Spleen (tissue), 11 donors: ENCODE measurements at regions not wholly inside any gene's neighbourhood (a gene's known extent, or its start where the extent isn't known, plus 50 kb on each side); places are given as distances from the start of the nearest gene placed in this dataset.
"Not testable (repeated sequence)": the region's sequence is repeated elsewhere in the genome, so short reads cannot be mapped to it uniquely, and the experiment has no call there.

Experiments
- DNase-seq: peaks from one replicate; pipeline ENCODE4 v3.0.0-alpha.2; 2020
- H3K27ac ChIP-seq, 8 donors: fragments of 200-600 bp; sonication (generic) in 7 of 8; 1 replicate in 4 of 8; 2 replicates in 4 of 8; pipeline versions ENCODE4 v1.5.0 to v1.8.0; 2016 to 2021; ENCODE audit warnings: inconsistent platforms in 4 of 8, mild to moderate bottlenecking in 4 of 8, moderate library complexity in 1 of 8
- H3K27me3 ChIP-seq, 7 donors: fragments of 200-600 bp; sonication (generic) in 6 of 7; replicated peaks in 1 of 7; 1 replicate in 4 of 7; 2 replicates in 3 of 7; pipeline versions ENCODE4 v1.5.0 to v1.8.0; 2016 to 2021; ENCODE audit warnings: inconsistent platforms in 3 of 7, mild to moderate bottlenecking in 1 of 7
- H3K36me3 ChIP-seq, 6 donors: fragments of 200-600 bp; sonication (generic) in 5 of 6; 1 replicate in 4 of 6; 2 replicates in 2 of 6; pipeline versions ENCODE4 v1.5.0 to v1.8.0; 2016 to 2021; ENCODE audit warnings: inconsistent platforms in 2 of 6
- H3K4me1 ChIP-seq, 6 donors: fragments of 200-600 bp; sonication (generic) in 5 of 6; 1 replicate in 3 of 6; 2 replicates in 3 of 6; pipeline versions ENCODE4 v1.5.0 to v1.8.0; 2016 to 2021; ENCODE audit warnings: inconsistent platforms in 3 of 6
- H3K4me3 ChIP-seq, 8 donors: fragments of 200-600 bp; sonication (generic) in 7 of 8; 1 replicate in 4 of 8; 2 replicates in 4 of 8; pipeline versions ENCODE4 v1.5.0 to v1.8.0; 2016 to 2021; ENCODE audit warnings: inconsistent platforms in 4 of 8, mild to moderate bottlenecking in 4 of 8, moderate library complexity in 2 of 8
- H3K9me3 ChIP-seq, 8 donors: fragments of 200-600 bp; sonication (generic) in 7 of 8; 1 replicate in 4 of 8; 2 replicates in 4 of 8; pipeline versions ENCODE4 v1.5.0 to v1.8.0; 2016 to 2021; ENCODE audit warnings: inconsistent platforms in 4 of 8
- POLR2A ChIP-seq, 3 donors: fragments of 450-650 bp; IDR thresholded peaks; one replicate each; pipeline ENCODE4 v1.5.1; 2017; ENCODE audit warnings: antibody characterized with exemption in 3 of 3, mild to moderate bottlenecking in 1 of 3
- POLR2AphosphoS5 ChIP-seq, 3 donors: sonication (generic); formaldehyde crosslinking; IDR thresholded peaks; one replicate each; pipeline ENCODE4 v1.5.1; 2017; ENCODE audit warnings: antibody characterized with exemption in 3 of 3
- WGBS, 5 donors: extraction: QIAGEN DNeasy Blood & Tissue Kit in 3 of 5; methylation state at CpG; one replicate each; pipeline versions ENCODE4 v1.1.5 to v1.1.7; 2013 to 2018; 5-methylcytosine and 5-hydroxymethylcytosine counted together
- intact Hi-C: fragments of 100-400 bp; cut with DNase I; formaldehyde crosslinking; loops from one replicate; pipeline ENCODE4 v1.15.0; 2023; ENCODE audit warnings: low total_unique reads
- TF ChIP-seq, protein P1 (sequence below), 11 experiments: fragments of 200-600 bp in 7 of 11; fragments of 450-650 bp in 4 of 11; sonication (generic) in 4 of 11; IDR thresholded peaks in 8 of 11; conservative IDR thresholded peaks in 3 of 11; 1 replicate in 7 of 11; 2 replicates in 4 of 11; pipeline versions ENCODE4 v1.4.0 to v1.8.0; 2016 to 2021; ENCODE audit warnings: antibody characterized with exemption in 11 of 11, inconsistent platforms in 4 of 11, mild to moderate bottlenecking in 1 of 11
- donor health status: healthy with polysubstance abuse.
- donor health status: DM: no; HTN: no; CAD: no; lungs with moderate emphysema.
- donor health status: DM: no; HTN: no; CAD: no.
- donor health status: Bipolar disorder and iron deficiency.
- donor health status: healthy.
- donor health status: DM: no; HTN: no; CAD: no.
- donor health status: DM: yes; HTN: yes; CAD: no.

DNA sequence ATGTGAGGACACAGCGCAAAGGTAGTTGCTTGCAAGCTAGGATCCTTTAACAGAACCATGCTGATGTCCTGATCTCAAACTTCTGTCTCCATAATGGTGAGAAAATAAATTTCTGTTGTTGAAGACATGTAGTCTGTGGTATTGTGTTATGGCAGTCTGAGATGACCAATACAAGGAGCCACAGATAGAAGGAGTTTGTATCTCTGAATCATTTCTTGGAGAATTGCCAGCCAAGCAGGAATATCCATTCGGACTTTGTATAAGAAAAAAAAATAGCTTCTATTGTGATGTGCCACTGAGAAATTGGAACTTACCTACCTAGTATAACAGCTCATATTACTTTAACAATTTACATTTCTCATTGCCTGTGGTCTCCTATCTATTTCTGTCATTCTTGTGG is 447.6 kb upstream of the CA10 start:
- Histone ChIP-seq H3K4me1 (no peaks in the 10 kb centered on the region), H3K27ac (no peak overlapping the region), H3K9me3 (peaks cover 0 to 3% (median 0%) of the 10 kb centered on the region in 8 donors), H3K27me3 (no peaks in the 10 kb centered on the region), H3K4me3 (no peak overlapping the region), H3K36me3 (no peaks in the 10 kb centered on the region)
- intact Hi-C loops = no loop called here
- WGBS, 5 donors = 43 to 46% (median 44%) methylated on average over 2 of the region's 2 CpGs
- TF ChIP-seq, protein P1, sequence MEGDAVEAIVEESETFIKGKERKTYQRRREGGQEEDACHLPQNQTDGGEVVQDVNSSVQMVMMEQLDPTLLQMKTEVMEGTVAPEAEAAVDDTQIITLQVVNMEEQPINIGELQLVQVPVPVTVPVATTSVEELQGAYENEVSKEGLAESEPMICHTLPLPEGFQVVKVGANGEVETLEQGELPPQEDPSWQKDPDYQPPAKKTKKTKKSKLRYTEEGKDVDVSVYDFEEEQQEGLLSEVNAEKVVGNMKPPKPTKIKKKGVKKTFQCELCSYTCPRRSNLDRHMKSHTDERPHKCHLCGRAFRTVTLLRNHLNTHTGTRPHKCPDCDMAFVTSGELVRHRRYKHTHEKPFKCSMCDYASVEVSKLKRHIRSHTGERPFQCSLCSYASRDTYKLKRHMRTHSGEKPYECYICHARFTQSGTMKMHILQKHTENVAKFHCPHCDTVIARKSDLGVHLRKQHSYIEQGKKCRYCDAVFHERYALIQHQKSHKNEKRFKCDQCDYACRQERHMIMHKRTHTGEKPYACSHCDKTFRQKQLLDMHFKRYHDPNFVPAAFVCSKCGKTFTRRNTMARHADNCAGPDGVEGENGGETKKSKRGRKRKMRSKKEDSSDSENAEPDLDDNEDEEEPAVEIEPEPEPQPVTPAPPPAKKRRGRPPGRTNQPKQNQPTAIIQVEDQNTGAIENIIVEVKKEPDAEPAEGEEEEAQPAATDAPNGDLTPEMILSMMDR (IDR thresholded peaks at IDR 0.05 in 8 of 11, conservative IDR thresholded peaks at IDR 0.05 in 3 of 11) = no peak
- TF ChIP-seq POLR2A (IDR thresholded peaks at IDR 0.05) (no peak), POLR2AphosphoS5 (IDR thresholded peaks at IDR 0.05) (no peak)
- no peak for DNase-seq

DNA sequence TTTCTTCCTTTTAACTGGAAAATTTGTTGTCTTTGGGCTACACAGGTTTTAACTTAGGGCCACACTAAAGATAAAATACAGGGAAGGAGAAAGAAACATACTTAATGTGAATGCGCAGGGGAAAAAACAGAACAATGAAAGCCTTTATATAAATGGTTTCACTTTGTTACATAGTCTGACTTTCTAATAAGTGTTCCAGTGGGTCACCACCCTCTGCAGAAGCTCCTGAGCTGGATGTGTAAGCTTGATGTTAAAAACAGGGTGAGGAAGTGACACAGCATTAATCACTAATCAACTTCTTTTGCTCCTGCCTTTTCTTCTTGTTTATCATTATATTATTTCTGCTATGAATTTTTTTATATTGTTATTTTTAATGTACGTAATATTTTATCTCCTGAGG is 445.6 kb upstream of the CA10 start:
- no peak for TF ChIP-seq POLR2A (IDR thresholded peaks at IDR 0.05)
- no peaks in the 10 kb centered on the region for H3K4me1 ChIP-seq
- no peak for DNase-seq
- no peak overlapping the region for H3K4me3 ChIP-seq
- H3K9me3 ChIP-seq = peaks cover 0 to 3% (median 0%) of the 10 kb centered on the region in 8 donors
- 38 to 95% (median 43%) methylated on average over 2 of the region's 2 CpGs for WGBS, 5 donors
- intact Hi-C loops = no loop called here
- H3K27me3 ChIP-seq = no peaks in the 10 kb centered on the region
- H3K36me3 ChIP-seq = no peaks in the 10 kb centered on the region
- no peak overlapping the region for H3K27ac ChIP-seq

DNA sequence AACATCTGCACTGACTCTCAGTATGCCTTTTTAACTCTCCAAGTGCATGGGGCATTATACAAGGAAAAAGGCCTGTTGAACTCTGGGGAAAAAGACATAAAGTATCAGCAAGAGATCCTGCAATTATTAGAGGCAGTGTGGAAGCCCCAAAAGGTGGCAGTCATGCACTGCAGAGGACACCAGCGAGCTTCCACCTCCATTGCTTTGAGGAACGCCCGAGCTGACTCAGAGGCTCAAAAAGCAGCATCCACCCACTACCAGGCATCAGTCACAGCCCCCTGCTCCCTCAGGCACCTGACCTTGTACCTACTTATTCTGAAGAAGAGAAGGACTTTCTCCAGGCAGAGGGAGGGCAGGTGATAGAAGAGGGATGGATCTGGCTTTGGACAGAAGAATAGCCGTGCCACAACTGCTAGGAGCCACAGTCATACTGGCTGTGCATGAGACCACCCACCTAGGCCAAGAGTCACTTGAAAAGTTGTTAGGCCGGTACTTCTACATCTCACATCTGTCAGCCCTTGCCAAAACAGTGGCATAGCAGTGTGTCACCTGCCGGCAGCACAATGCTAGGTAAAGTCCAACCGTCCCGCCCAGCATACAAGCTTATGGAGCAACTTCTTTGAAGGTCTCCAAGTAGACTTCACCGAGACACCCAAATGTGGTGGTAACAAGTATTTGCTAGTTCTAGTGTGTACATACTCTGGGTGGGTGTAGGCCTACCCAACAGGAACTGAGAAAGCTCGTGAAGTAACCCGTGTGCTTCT is 439.1 kb upstream of the CA10 start:
- H3K27me3 ChIP-seq, H3K4me3 ChIP-seq, H3K27ac ChIP-seq, intact Hi-C loops, DNase-seq, H3K36me3 ChIP-seq, H3K4me1 ChIP-seq: not testable (repeated sequence)
- H3K9me3 ChIP-seq = peaks cover 0 to 25% (median 0%) of the 10 kb centered on the region in 8 donors
- 74 to 78% (median 76%) methylated on average over 11 of the region's 11 CpGs for WGBS, 5 donors

DNA sequence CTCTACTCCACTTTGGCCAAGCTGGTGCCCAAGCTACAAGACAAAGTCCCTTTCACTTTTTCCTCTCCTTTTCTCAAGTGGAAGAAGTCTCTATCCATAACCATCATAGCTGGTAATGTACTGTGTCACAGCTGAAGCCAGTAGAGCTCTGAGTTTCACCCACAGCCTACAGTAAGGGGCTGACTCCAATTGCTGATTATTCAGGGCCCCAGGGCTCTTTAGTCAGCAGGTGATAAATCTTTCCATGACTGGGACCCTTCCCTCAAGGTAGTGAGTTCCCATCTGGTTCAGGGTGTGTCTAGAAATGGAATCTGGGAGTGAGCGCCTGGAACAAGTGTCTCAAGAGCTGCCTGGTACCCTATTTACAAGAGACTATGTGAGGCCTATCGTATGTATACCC is 436.0 kb upstream of the CA10 start:
- Histone ChIP-seq H3K27ac (no peak overlapping the region), H3K4me3 (no peak overlapping the region), H3K9me3 (peaks cover 0 to 38% (median 7%) of the 10 kb centered on the region in 8 donors), H3K36me3 (no peaks in the 10 kb centered on the region), H3K4me1 (no peaks in the 10 kb centered on the region), H3K27me3 (no peaks in the 10 kb centered on the region)
- 76 to 88% (median 84%) methylated on average over 2 of the region's 2 CpGs for WGBS, 5 donors
- no peak for TF ChIP-seq POLR2AphosphoS5 (IDR thresholded peaks at IDR 0.05)
- TF ChIP-seq, protein P1 (IDR thresholded peaks at IDR 0.05 in 8 of 11, conservative IDR thresholded peaks at IDR 0.05 in 3 of 11) = no peak
- no peak for TF ChIP-seq POLR2A (IDR thresholded peaks at IDR 0.05)
- DNase-seq = no peak
- intact Hi-C loops = no loop called here

GRCh38 chr17:52546990-52547389 is 388.5 kb upstream of the CA10 start:
- no peak for DNase-seq
- Histone ChIP-seq H3K4me3 (no peak overlapping the region), H3K9me3 (peaks cover 0 to 17% (median 6%) of the 10 kb centered on the region in 8 donors), H3K4me1 (no peaks in the 10 kb centered on the region), H3K27me3 (no peaks in the 10 kb centered on the region), H3K36me3 (no peaks in the 10 kb centered on the region), H3K27ac (no peak overlapping the region)
- 66 to 79% (median 73%) methylated on average over 1 of the region's 1 CpG for WGBS, 5 donors
- intact Hi-C loops = no loop called here
- no peak for TF ChIP-seq POLR2A (IDR thresholded peaks at IDR 0.05)
- TF ChIP-seq, protein P1 (IDR thresholded peaks at IDR 0.05 in 8 of 11, conservative IDR thresholded peaks at IDR 0.05 in 3 of 11) = no peak
- TF ChIP-seq POLR2AphosphoS5 (IDR thresholded peaks at IDR 0.05) = no peak
